Uterus (tissue), 2 donors: ENCODE measurements at regions not wholly inside any gene's neighbourhood (a gene's known extent, or its start where the extent isn't known, plus 50 kb on each side); places are given as distances from the start of the nearest gene placed in this dataset.

Source experiments
- POLR2A ChIP-seq, 2 donors: fragments of 450-650 bp; IDR thresholded peaks; one replicate each; pipeline ENCODE4 v1.6.1; 2016; ENCODE audit warnings: antibody characterized with exemption in 2 of 2, mild to moderate bottlenecking in 1 of 2, moderate library complexity in 1 of 2
- TF ChIP-seq, protein P1 (sequence below), 4 experiments: fragments of 200-600 bp in 2 of 4; fragments of 450-650 bp in 2 of 4; sonication (generic) in 2 of 4; IDR thresholded peaks; one replicate each; pipeline ENCODE4 v1.5.1; 2016 to 2019; ENCODE audit warnings: antibody characterized with exemption in 4 of 4, mild to moderate bottlenecking in 2 of 4, moderate library complexity in 1 of 4

DNA sequence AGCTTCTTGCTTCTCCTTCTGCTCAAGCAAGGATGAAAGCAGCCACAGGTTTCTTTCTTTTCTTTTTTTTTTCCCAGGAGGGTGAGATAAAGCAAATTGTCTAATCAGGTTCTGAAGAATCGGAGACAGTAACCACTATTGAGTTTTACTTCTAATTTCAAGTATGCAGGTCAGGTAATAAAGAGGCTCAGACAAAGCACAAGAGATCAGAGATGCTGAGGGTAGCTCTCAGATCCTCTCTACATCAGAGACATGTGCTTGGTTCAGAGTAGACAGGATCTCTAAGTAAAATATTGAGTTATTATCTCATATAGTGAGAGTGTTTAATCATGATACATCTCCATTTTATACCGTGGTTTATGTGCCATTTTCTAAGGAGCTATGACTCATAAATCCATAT, 168.5 kb downstream of the NFKBIZ start:
- TF ChIP-seq, protein P1, sequence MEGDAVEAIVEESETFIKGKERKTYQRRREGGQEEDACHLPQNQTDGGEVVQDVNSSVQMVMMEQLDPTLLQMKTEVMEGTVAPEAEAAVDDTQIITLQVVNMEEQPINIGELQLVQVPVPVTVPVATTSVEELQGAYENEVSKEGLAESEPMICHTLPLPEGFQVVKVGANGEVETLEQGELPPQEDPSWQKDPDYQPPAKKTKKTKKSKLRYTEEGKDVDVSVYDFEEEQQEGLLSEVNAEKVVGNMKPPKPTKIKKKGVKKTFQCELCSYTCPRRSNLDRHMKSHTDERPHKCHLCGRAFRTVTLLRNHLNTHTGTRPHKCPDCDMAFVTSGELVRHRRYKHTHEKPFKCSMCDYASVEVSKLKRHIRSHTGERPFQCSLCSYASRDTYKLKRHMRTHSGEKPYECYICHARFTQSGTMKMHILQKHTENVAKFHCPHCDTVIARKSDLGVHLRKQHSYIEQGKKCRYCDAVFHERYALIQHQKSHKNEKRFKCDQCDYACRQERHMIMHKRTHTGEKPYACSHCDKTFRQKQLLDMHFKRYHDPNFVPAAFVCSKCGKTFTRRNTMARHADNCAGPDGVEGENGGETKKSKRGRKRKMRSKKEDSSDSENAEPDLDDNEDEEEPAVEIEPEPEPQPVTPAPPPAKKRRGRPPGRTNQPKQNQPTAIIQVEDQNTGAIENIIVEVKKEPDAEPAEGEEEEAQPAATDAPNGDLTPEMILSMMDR (IDR thresholded peaks at IDR 0.05) = no peak
- no peak for TF ChIP-seq POLR2A (IDR thresholded peaks at IDR 0.05)
